HCT116 (cell line): ENCODE measurements at regions not wholly inside any gene's neighbourhood (a gene's known extent, or its start where the extent isn't known, plus 50 kb on each side); places are given as distances from the start of the nearest gene placed in this dataset.

Experiments
- ATAC-seq: fragments of 200-7000 bp; cut with Tn5 transposase; 2 replicates; pipeline ENCODE4 v1.9.1; 2020; ENCODE audit warnings: mild to moderate bottlenecking, moderate library complexity
- BruUV-seq: library from RNA; stranded (reverse); fragments of 400-500 nt; replicated peaks from 2 replicates; lab custom pipeline; 2021; lab: Mats Ljungman, UMichigan
- CTCF ChIA-PET: fragments of 300-600 bp; sonication (Branson Sonifier 250); formaldehyde crosslinking; loops from one replicate; lab custom pipeline; 2021; ENCODE audit warnings: antibody characterized with exemption; lab: Charles Lee
- POLR2A ChIA-PET: fragments of 300-600, 350-600 bp; sonication (Branson Sonifier 250); formaldehyde crosslinking; loops from one replicate; lab custom pipeline; 2021; ENCODE audit warnings: antibody characterized with exemption; lab: Charles Lee
- RAD21 ChIA-PET, 2 experiments: fragments of 300-600 bp; sonication (Branson Sonifier 250); formaldehyde crosslinking; loops; one replicate each; lab custom pipeline; 2023; ENCODE audit warnings: low total read pairs in 2 of 2; ENCODE audit not compliant: uncharacterized antibody in 2 of 2, unreplicated experiment in 2 of 2, low non-redundant PET in 1 of 2; lab: Charles Lee
- DNase-seq: peaks from one replicate; pipeline ENCODE4 v3.0.0-alpha.2; 2010; ENCODE audit warnings: low read depth, low spot score
- H2AFZ ChIP-seq: fragments of 200-600 bp; shearing (Covaris generic), sonication (generic); 2 replicates; pipeline ENCODE4 v1.6.1; 2017; ENCODE audit warnings: low read depth, mixed run types, mixed read lengths, antibody characterized with exemption, low read length; ENCODE audit not compliant: poor library complexity, severe bottlenecking
- H3K27ac ChIP-seq: 2 replicates; pipeline ENCODE4 v1.5.1; 2012; ENCODE audit warnings: low read depth, low read length
- H3K27me3 ChIP-seq: fragments of 200-600 bp; sonication (generic); 2 replicates; pipeline ENCODE4 v1.6.1; 2016; ENCODE audit warnings: mixed run types, low read length, mixed read lengths; ENCODE audit not compliant: insufficient read depth
- H3K36me3 ChIP-seq, 2 experiments: fragments of 200-500 bp in 1 of 2; fragments of 200-600 bp in 1 of 2; sonication (Bioruptor generic) in 1 of 2; sonication (generic) in 1 of 2; 2 replicates each; pipeline versions ENCODE4 v1.5.1 to v1.6.1; 2014 to 2016; ENCODE audit warnings: low read length in 2 of 2, inconsistent platforms in 1 of 2, mixed read lengths in 1 of 2, mixed run types in 1 of 2; ENCODE audit not compliant: insufficient read depth in 2 of 2, control insufficient read depth in 1 of 2
- H3K4me1 ChIP-seq, 2 experiments: fragments of 200-600 bp in 1 of 2; sonication (generic) in 1 of 2; 2 replicates each; pipeline versions ENCODE4 v1.5.1 to v1.6.1; 2012 to 2017; ENCODE audit warnings: low read length in 2 of 2, inconsistent platforms in 1 of 2, mild to moderate bottlenecking in 1 of 2, mixed read lengths in 1 of 2, mixed run types in 1 of 2, moderate library complexity in 1 of 2; ENCODE audit not compliant: insufficient read depth in 2 of 2, control insufficient read depth in 1 of 2
- H3K4me2 ChIP-seq: fragments of 200-600 bp; sonication (generic); 2 replicates; pipeline ENCODE4 v1.6.1; 2017; ENCODE audit warnings: mixed run types, low read length, mixed read lengths
- H3K4me3 ChIP-seq, 2 experiments: fragments of 200-600 bp in 1 of 2; sonication (generic) in 1 of 2; replicated peaks in 1 of 2; 2 replicates each; pipeline ENCODE4 v1.5.1; 2011 to 2016; ENCODE audit warnings: low read length in 2 of 2, control low read depth in 1 of 2, low read depth in 1 of 2, mild to moderate bottlenecking in 1 of 2, mixed read lengths in 1 of 2, mixed run types in 1 of 2
- H3K79me2 ChIP-seq: fragments of 200-600 bp; sonication (generic); 2 replicates; pipeline ENCODE4 v1.6.1; 2017; ENCODE audit warnings: mild to moderate bottlenecking, mixed run types, low read length, moderate library complexity, mixed read lengths; ENCODE audit not compliant: insufficient read depth
- H3K9ac ChIP-seq: fragments of 200-600 bp; sonication (generic); 2 replicates; pipeline ENCODE4 v1.6.1; 2016; ENCODE audit warnings: low read length, mixed read lengths
- H3K9me2 ChIP-seq: fragments of 200-600 bp; sonication (generic), shearing (Covaris generic); 2 replicates; pipeline ENCODE4 v1.6.1; 2017; ENCODE audit warnings: mixed run types, mild to moderate bottlenecking, moderate library complexity; ENCODE audit not compliant: insufficient read depth
- H3K9me3 ChIP-seq, 2 experiments: fragments of 200-500 bp in 1 of 2; fragments of 200-600 bp in 1 of 2; sonication (Bioruptor generic) in 1 of 2; sonication (generic) in 1 of 2; 2 replicates each; pipeline ENCODE4 v1.6.1; 2014 to 2017; ENCODE audit warnings: low read length in 2 of 2, mixed read lengths in 2 of 2, inconsistent platforms in 1 of 2, low read depth in 1 of 2, mild to moderate bottlenecking in 1 of 2, mixed run types in 1 of 2, moderate library complexity in 1 of 2; ENCODE audit not compliant: control insufficient read depth in 1 of 2, insufficient read depth in 1 of 2
- H4K20me1 ChIP-seq: fragments of 200-600 bp; sonication (generic), shearing (Covaris generic); 2 replicates; pipeline ENCODE4 v1.6.1; 2017; ENCODE audit warnings: mixed run types, mild to moderate bottlenecking, moderate library complexity; ENCODE audit not compliant: insufficient read depth
- CBX3 ChIP-seq: IDR thresholded peaks from 2 replicates; pipeline ENCODE4 v1.6.1; 2012; ENCODE audit warnings: low read depth
- EZH2 ChIP-seq: fragments of 200-600 bp; sonication (generic); IDR thresholded peaks from 2 replicates; pipeline ENCODE4 v1.6.1; 2017; ENCODE audit warnings: antibody characterized with exemption, mixed run types
- EZH2phosphoT487 ChIP-seq: fragments of 200-600 bp; IDR thresholded peaks from 2 replicates; pipeline ENCODE4 v1.6.1; 2018; ENCODE audit warnings: antibody characterized with exemption, borderline replicate concordance
- FOSL1 ChIP-seq: IDR thresholded peaks from 2 replicates; pipeline ENCODE4 v1.6.1; 2012; ENCODE audit warnings: low read depth
- JUND ChIP-seq: IDR thresholded peaks from 2 replicates; pipeline ENCODE4 v1.6.1; 2012
- POLR2A ChIP-seq: IDR thresholded peaks from 2 replicates; pipeline ENCODE4 v1.7.0; 2011; ENCODE audit warnings: borderline replicate concordance; ENCODE audit not compliant: insufficient read depth, insufficient read length; ENCODE audit errors: extremely low read depth
- POLR2AphosphoS5 ChIP-seq: IDR thresholded peaks from 2 replicates; pipeline ENCODE4 v1.6.1; 2011; ENCODE audit warnings: mild to moderate bottlenecking, low read depth, low read length, moderate library complexity
- RAD21 ChIP-seq: IDR thresholded peaks from 2 replicates; pipeline ENCODE4 v1.6.1; 2012; ENCODE audit warnings: low read depth, mild to moderate bottlenecking
- SIN3A ChIP-seq: IDR thresholded peaks from 2 replicates; pipeline ENCODE4 v1.6.1; 2012; ENCODE audit warnings: low read depth
- SP1 ChIP-seq: IDR thresholded peaks from 2 replicates; pipeline ENCODE4 v1.6.1; 2012; ENCODE audit warnings: low read depth
- SRF ChIP-seq: IDR thresholded peaks from 2 replicates; pipeline ENCODE4 v1.6.1; 2012; ENCODE audit warnings: low read depth
- TCF7L2 ChIP-seq: IDR thresholded peaks from 2 replicates; pipeline ENCODE4 v1.7.0; 2011; ENCODE audit warnings: borderline replicate concordance, inconsistent platforms; ENCODE audit not compliant: insufficient read depth, insufficient read length; ENCODE audit errors: extremely low read depth
- YY1 ChIP-seq: IDR thresholded peaks from 2 replicates; pipeline ENCODE4 v1.6.1; 2011; ENCODE audit warnings: low read length, low read depth, moderate library complexity, mild to moderate bottlenecking; ENCODE audit not compliant: insufficient replicate concordance; ENCODE audit errors: extremely low read depth
- ZFX ChIP-seq: fragments of 450-650 bp; IDR thresholded peaks from 2 replicates; pipeline ENCODE4 v1.6.1; 2017
- ZNF274 ChIP-seq: fragments of 200-500 bp; sonication (Bioruptor generic); IDR thresholded peaks from 2 replicates; pipeline ENCODE4 v1.6.1; 2014; ENCODE audit warnings: mild to moderate bottlenecking, low read depth, low read length, inconsistent platforms
- intact Hi-C: fragments of 100-400 bp; cut with micrococcal nuclease; formaldehyde crosslinking; loops from 2 replicates; pipeline ENCODE4 v1.10.0; 2022
- TF ChIP-seq, protein P1 (sequence below): IDR thresholded peaks from 2 replicates; pipeline ENCODE4 v1.6.1; 2012
- TF ChIP-seq, protein P2 (sequence below): IDR thresholded peaks from 2 replicates; pipeline ENCODE4 v1.6.1; 2012
- TF ChIP-seq, protein P3 (sequence below): IDR thresholded peaks from 2 replicates; pipeline ENCODE4 v1.6.1; 2011; ENCODE audit warnings: mild to moderate bottlenecking, low read length, moderate library complexity; ENCODE audit not compliant: insufficient replicate concordance; ENCODE audit errors: extremely low read depth
- TF ChIP-seq, protein P4 (sequence below), 3 experiments: fragments of 200-600 bp in 1 of 3; sonication (generic) in 1 of 3; IDR thresholded peaks in 2 of 3; conservative IDR thresholded peaks in 1 of 3; 2 replicates each; pipeline ENCODE4 v1.5.1; 2012 to 2017; ENCODE audit warnings: low read depth in 2 of 3, low read length in 2 of 3, antibody characterized with exemption in 1 of 3, borderline replicate concordance in 1 of 3, control low read depth in 1 of 3, mild to moderate bottlenecking in 1 of 3, mixed read lengths in 1 of 3, mixed run types in 1 of 3, moderate library complexity in 1 of 3; ENCODE audit not compliant: insufficient read depth in 1 of 3

DNA sequence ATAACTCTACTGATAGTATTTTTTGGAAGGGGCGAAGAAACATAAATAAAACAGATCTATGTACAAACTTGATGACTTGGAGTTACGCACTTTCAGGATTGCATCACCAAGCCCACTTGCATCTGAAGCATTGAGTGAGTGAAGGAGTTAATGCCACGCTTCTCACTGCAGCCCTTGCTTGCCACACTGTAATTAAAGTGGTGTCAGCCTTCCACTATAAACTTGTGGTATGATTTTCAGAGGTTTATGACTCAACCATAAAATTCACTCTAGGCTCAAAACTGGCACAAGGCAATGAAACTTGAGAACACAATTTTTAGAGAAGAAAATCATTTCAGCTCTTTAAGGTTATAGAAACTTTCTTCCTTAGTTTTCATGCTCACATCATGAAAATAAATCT is 93.9 kb upstream of the PRMT6 start:
- BruUV-seq: no TSS peak
- no peak for ATAC-seq
- TF ChIP-seq RAD21 (no peak), SRF (no peak), CBX3 (no peak), TCF7L2 (no peak), FOSL1 (no peak), ZNF274 (no peak), POLR2AphosphoS5 (no peak), ZFX (no peak), EZH2phosphoT487 (no peak), EZH2 (no peak), SIN3A (no peak), POLR2A (no peak), JUND (no peak), SP1 (no peak), YY1 (no peak)
- TF ChIP-seq, protein P1, sequence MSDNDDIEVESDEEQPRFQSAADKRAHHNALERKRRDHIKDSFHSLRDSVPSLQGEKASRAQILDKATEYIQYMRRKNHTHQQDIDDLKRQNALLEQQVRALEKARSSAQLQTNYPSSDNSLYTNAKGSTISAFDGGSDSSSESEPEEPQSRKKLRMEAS: no peak
- TF ChIP-seq, protein P2, sequence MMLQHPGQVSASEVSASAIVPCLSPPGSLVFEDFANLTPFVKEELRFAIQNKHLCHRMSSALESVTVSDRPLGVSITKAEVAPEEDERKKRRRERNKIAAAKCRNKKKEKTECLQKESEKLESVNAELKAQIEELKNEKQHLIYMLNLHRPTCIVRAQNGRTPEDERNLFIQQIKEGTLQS: no peak
- TF ChIP-seq, protein P3, sequence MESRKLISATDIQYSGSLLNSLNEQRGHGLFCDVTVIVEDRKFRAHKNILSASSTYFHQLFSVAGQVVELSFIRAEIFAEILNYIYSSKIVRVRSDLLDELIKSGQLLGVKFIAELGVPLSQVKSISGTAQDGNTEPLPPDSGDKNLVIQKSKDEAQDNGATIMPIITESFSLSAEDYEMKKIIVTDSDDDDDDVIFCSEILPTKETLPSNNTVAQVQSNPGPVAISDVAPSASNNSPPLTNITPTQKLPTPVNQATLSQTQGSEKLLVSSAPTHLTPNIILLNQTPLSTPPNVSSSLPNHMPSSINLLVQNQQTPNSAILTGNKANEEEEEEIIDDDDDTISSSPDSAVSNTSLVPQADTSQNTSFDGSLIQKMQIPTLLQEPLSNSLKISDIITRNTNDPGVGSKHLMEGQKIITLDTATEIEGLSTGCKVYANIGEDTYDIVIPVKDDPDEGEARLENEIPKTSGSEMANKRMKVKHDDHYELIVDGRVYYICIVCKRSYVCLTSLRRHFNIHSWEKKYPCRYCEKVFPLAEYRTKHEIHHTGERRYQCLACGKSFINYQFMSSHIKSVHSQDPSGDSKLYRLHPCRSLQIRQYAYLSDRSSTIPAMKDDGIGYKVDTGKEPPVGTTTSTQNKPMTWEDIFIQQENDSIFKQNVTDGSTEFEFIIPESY: no peak
- TF ChIP-seq, protein P4, sequence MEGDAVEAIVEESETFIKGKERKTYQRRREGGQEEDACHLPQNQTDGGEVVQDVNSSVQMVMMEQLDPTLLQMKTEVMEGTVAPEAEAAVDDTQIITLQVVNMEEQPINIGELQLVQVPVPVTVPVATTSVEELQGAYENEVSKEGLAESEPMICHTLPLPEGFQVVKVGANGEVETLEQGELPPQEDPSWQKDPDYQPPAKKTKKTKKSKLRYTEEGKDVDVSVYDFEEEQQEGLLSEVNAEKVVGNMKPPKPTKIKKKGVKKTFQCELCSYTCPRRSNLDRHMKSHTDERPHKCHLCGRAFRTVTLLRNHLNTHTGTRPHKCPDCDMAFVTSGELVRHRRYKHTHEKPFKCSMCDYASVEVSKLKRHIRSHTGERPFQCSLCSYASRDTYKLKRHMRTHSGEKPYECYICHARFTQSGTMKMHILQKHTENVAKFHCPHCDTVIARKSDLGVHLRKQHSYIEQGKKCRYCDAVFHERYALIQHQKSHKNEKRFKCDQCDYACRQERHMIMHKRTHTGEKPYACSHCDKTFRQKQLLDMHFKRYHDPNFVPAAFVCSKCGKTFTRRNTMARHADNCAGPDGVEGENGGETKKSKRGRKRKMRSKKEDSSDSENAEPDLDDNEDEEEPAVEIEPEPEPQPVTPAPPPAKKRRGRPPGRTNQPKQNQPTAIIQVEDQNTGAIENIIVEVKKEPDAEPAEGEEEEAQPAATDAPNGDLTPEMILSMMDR (IDR thresholded peaks at IDR 0.05 in 2 of 3, conservative IDR thresholded peaks at IDR 0.05 in 1 of 3; ENCODE audit: borderline replicate concordance in 1 of 3, insufficient read depth in 1 of 3, low read depth in 2 of 3, low read length in 2 of 3): no peak

More for the DNA sequence above, 93.9 kb upstream of the PRMT6 start:
- ChIA-PET POLR2A (no interaction called here), RAD21 (no interaction called here), CTCF (no interaction called here)
- no peak overlapping the region for H3K4me3 ChIP-seq
- no peak overlapping the region for H3K27ac ChIP-seq
- no peaks in the 10 kb centered on the region for H3K9me2 ChIP-seq
- no peaks in the 10 kb centered on the region for H3K79me2 ChIP-seq
- no peaks in the 10 kb centered on the region for H3K36me3 ChIP-seq
- intact Hi-C loops: no loop called here
- no peaks in the 10 kb centered on the region for H3K4me1 ChIP-seq
- no peak overlapping the region for H2AFZ ChIP-seq
- no peak overlapping the region for H3K4me2 ChIP-seq
- DNase-seq: no peak
- no peak overlapping the region for H3K9ac ChIP-seq
- no peaks in the 10 kb centered on the region for H4K20me1 ChIP-seq
- H3K9me3 ChIP-seq: peaks cover 0 to 13% of the 10 kb centered on the region in 2 experiments; a peak in 2 of 4 replicates
- no peaks in the 10 kb centered on the region for H3K27me3 ChIP-seq
